ENCODE measurements at regions not wholly inside any gene's neighbourhood (a gene's known extent, or its start where the extent isn't known, plus 50 kb on each side); places are given as distances from the start of the nearest gene placed in this dataset.

DNA sequence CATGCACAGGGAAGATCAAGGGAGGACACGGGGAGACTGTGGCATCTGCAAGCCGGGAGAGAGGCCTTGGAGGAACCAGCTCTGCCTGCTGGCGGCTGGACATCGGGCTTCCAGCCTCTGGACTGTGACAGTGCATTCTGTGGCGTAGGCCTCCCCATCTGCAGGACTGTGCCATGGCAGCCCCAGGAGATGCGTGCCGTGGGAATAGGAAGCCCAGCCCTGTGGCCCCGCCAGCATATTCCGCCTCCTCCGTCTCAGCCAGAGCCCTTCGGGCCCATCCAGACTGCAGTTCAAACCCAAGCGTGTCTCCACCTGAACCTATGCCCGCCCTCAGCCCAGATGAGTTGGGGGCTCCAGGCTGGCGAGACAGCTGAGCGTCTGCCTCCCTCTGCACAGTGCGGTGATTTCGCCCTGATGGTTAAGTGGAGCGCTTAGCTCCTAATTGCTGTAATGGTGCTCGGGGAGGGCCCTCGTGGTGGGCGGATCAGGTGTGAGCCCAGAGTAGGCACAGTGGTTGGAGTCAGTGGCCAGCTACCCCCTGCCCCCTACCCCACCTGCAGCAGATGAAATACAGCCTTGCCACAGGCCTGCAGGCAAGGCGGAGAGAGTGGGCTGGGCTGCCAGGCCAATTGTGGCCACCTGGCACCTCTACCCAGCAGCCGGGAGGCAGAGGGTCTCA, 133.9 kb downstream of the HMX1 start:
- in situ Hi-C loops (cut with HindIII; ENCODE audit: low sequenced_read_pairs) = no loop called here
- no peak overlapping the region for H3K4me3 ChIP-seq (ENCODE audit: low read depth, low read length)
- TF ChIP-seq, protein P1, sequence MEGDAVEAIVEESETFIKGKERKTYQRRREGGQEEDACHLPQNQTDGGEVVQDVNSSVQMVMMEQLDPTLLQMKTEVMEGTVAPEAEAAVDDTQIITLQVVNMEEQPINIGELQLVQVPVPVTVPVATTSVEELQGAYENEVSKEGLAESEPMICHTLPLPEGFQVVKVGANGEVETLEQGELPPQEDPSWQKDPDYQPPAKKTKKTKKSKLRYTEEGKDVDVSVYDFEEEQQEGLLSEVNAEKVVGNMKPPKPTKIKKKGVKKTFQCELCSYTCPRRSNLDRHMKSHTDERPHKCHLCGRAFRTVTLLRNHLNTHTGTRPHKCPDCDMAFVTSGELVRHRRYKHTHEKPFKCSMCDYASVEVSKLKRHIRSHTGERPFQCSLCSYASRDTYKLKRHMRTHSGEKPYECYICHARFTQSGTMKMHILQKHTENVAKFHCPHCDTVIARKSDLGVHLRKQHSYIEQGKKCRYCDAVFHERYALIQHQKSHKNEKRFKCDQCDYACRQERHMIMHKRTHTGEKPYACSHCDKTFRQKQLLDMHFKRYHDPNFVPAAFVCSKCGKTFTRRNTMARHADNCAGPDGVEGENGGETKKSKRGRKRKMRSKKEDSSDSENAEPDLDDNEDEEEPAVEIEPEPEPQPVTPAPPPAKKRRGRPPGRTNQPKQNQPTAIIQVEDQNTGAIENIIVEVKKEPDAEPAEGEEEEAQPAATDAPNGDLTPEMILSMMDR (IDR thresholded peaks at IDR 0.05; ENCODE audit: low read depth, low read length) = no peak
- DNase-seq (ENCODE audit: low read depth, low spot score) = no peak

DNA sequence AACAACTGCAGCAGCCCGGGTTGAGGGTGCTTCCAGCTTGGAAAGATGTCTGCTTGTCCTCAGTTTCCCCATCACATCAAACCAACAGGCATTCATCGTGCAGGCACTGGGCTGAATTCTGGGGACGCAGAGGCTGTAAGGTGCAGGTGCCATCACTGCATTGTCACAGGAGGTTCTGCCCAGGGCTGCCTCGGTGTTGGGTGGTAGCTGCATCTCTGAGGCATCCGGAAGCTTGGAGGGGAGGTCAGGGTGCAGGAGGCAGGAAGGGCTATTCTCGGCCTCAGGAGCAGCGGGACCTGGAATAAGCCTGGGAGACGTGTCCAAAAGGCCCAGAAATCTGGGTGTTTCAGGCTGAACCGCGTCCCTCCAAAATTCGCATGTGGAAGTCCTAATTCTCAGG, 134.6 kb downstream of the HMX1 start:
- DNase-seq (ENCODE audit: low read depth, low spot score) = no peak
- in situ Hi-C loops (cut with HindIII; ENCODE audit: low sequenced_read_pairs) = no loop called here
- TF ChIP-seq, protein P1 (IDR thresholded peaks at IDR 0.05; ENCODE audit: low read depth, low read length) = no peak
- no peak overlapping the region for H3K4me3 ChIP-seq (ENCODE audit: low read depth, low read length)

DNA sequence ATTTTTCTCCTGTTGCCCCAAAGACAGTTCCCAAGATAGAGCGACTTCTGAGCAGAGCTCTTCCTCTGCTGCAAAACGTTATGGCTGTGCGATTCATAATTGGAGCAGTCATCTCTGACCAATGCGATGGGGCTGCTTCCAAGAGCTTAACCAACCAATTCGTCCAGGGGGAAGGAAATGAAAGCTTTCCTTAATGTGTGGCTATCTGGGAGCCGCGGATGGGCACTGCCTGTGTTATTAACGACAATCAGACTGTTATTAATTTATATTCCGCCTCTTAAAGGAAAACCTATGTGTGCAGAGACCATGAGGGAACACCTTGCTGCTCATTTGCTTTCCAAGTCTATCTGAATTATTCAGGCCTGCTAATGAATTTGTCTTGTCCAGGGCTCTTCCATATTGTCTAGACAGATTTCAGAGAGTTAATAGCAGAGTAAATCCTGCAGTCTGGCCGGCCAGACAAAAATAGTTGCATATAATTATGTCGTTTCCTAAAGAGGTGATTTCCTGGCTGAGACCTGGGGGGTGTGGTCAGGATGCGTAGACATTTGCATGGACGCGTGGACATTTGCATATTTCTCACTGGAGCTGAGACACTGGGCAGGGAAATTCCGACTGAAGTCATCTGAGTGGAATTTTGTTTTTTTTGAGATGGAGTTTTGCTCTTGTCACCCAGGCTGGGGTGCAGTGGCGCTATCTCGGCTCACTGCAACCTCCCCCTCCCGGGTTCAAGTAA, 135.4 kb downstream of the HMX1 start:
- TF ChIP-seq, protein P1 (IDR thresholded peaks at IDR 0.05; ENCODE audit: low read depth, low read length) = no peak
- no peak for DNase-seq (ENCODE audit: low read depth, low spot score)
- in situ Hi-C loops (cut with HindIII; ENCODE audit: low sequenced_read_pairs) = no loop called here
- H3K4me3 ChIP-seq (ENCODE audit: low read depth, low read length) = no peak overlapping the region

DNA sequence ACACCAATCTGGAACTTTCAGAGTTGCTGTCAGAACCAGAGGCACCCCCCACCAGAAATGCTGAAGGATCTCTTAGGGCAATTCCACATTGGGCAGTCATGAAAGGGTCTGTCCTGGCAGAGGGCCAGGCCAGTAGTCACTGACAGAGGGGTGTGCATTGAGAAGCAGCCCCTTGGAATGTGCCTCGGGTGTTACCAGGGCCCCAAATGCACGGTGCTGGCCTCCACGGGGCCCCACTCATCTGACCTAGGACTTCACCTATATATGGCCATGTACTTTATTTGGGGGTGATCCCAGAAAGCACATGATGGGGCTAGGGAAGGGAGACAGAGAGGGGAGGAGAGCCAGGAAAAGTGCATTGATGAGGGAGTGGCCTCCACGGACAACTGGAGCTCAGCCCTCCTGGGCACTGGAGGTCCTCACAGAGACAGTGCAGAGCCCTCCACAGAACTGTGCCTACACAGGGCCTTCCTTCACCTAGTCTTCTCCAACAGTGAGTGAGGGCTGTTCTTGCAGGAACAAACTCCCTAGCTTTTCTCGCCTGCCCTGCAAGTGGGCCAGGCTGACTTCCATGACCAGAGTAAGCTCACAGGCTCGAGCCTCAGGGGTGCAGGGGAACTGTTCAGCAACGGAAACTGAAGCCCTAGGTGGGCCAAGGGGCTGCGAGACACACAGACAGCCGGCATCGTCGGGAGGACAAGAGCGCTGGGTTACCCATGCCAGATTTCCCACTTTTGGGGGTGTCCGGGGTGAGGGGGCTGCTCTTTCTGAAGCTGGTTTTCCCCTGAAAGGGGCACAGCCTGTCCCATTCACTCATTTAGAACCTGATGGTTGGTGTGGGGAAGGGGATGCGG, 136.2 kb downstream of the HMX1 start:
- in situ Hi-C loops (cut with HindIII; ENCODE audit: low sequenced_read_pairs) = no loop called here
- TF ChIP-seq, protein P1 (IDR thresholded peaks at IDR 0.05; ENCODE audit: low read depth, low read length) = no peak
- no peak for DNase-seq (ENCODE audit: low read depth, low spot score)
- H3K4me3 ChIP-seq (ENCODE audit: low read depth, low read length) = no peak overlapping the region

DNA sequence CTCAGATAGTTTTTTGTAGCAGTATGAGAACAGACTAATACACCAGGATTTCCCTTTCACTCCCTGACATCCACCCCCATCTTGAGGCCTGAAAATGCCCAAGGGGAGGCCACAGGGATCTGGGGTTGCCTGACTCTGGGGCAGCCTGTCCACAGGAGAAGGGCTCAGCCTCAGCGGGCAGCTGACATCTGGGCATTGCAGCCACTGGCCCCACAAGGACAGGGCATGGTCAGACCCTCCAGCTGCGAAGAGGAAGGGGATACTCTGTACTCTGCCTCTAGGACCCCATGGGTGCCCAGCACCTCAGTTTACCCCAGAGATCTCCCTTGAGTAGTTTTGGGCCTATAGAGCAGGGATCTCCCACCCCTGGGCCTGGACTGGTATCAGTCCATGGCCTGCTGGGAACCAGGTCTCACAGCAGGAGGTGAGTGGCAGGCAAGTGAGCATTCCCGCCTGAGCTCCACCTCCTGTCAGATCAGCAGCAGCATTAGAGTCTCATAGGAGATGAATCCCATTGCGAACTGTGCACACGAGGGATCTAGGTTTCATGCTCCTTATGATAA, 138.9 kb downstream of the HMX1 start:
- H3K4me3 ChIP-seq (ENCODE audit: low read depth, low read length) = no peak overlapping the region
- DNase-seq (ENCODE audit: low read depth, low spot score) = no peak
- in situ Hi-C loops (cut with HindIII; ENCODE audit: low sequenced_read_pairs) = no loop called here
- TF ChIP-seq, protein P1 (IDR thresholded peaks at IDR 0.05; ENCODE audit: low read depth, low read length) = no peak

DNA sequence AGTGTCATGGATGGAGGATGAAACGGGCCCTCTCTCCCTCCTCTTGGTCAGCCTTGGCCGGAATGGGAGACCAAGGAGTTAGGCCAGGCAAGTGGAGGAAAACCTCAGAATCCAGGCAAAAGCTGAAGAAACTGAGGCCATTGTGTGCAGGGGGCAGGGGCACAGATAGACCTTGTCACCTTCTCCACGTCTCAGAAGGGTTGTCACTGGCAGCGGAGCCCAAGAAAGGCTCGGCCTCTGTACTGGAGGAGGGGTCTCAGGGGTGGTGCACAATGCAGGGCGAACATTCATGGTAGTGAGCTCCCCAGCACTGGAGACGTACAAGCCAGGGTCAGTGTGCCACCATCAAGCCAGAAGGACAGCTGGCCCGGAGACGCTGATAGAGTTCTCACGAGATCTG, 139.5 kb downstream of the CPZ start:
- in situ Hi-C loops (cut with HindIII; ENCODE audit: low sequenced_read_pairs) = no loop called here
- H3K4me3 ChIP-seq (ENCODE audit: low read depth, low read length) = no peak overlapping the region
- DNase-seq (ENCODE audit: low read depth, low spot score) = no peak
- TF ChIP-seq, protein P1 (IDR thresholded peaks at IDR 0.05; ENCODE audit: low read depth, low read length) = no peak

All from astrocyte of the spinal cord (primary cell).